K562 (cell line): ENCODE measurements at regions not wholly inside any gene's neighbourhood (a gene's known extent, or its start where the extent isn't known, plus 50 kb on each side); places are given as distances from the start of the nearest gene placed in this dataset.
A peak's percentile ranks its signal among the peaks of the same experiment; 100 is the strongest.

ENCODE experiments used
- ATAC-seq: fragments of 200-7000 bp; cut with Tn5 transposase; 3 replicates; pipeline ENCODE4 v1.9.1; 2020; ENCODE audit warnings: moderate library complexity
- BruUV-seq: library from RNA; stranded (reverse); fragments of 400-500 nt; replicated peaks from 2 replicates; lab custom pipeline; 2021; lab: Mats Ljungman, UMichigan
- CTCF ChIA-PET: fragments of 300-600 bp; formaldehyde crosslinking; extraction: SDS; loops from one replicate; lab custom pipeline; 2021; ENCODE audit warnings: low intra/inter-chr PET ratio; lab: Yijun Ruan, JAX
- POLR2A ChIA-PET: fragments of 300-600, 350-650 bp; sonication (Branson Sonifier 250); formaldehyde crosslinking; extraction: SDS; loops from one replicate; lab custom pipeline; 2021; ENCODE audit warnings: antibody characterized with exemption, inconsistent platforms; lab: Yijun Ruan, JAX
- DNase-seq, 4 experiments: peaks; one replicate each; pipeline versions ENCODE4 v3.0.0 to v3.0.0-alpha.2; 2011 to 2018; ENCODE audit warnings: low spot score in 3 of 4, mixed read lengths in 3 of 4; ENCODE audit errors: extremely low read depth in 1 of 4
- FAIRE-seq: peaks from 2 replicates; lab custom pipeline; 2011; peaks lifted over from hg19 to GRCh38; lab: Jason Lieb, UNC
- H2AFZ ChIP-seq: 2 replicates; pipeline ENCODE4 v1.6.0; 2011; ENCODE audit warnings: low read depth, low read length, control low read depth, inconsistent platforms
- H3K27ac ChIP-seq: fragments of 200-600 bp; 3 replicates; pipeline ENCODE4 v1.8.0; 2011; ENCODE audit warnings: low read depth, mild to moderate bottlenecking, control low read depth, inconsistent platforms, low read length, moderate library complexity, mixed read lengths; ENCODE audit errors: extremely low read depth
- H3K27me3 ChIP-seq, 2 experiments: fragments of 300-600 bp in 1 of 2; 2 replicates in 1 of 2; 3 replicates in 1 of 2; pipeline versions ENCODE4 v1.6.0 to v1.8.0; 2011; ENCODE audit warnings: inconsistent platforms in 2 of 2, low read length in 2 of 2, mild to moderate bottlenecking in 1 of 2, mixed read lengths in 1 of 2, moderate library complexity in 1 of 2; ENCODE audit not compliant: control insufficient read depth in 2 of 2, insufficient read depth in 2 of 2
- H3K36me3 ChIP-seq: fragments of 300-600 bp; 3 replicates; pipeline ENCODE4 v1.8.0; 2011; ENCODE audit warnings: mild to moderate bottlenecking, low read length, inconsistent platforms; ENCODE audit not compliant: control insufficient read depth, insufficient read depth
- H3K4me1 ChIP-seq, 2 experiments: fragments of 200-600 bp in 1 of 2; replicated peaks in 1 of 2; 2 replicates in 1 of 2; 3 replicates in 1 of 2; pipeline versions ENCODE4 v1.5.1 to v1.8.0; 2011; ENCODE audit warnings: inconsistent platforms in 2 of 2, low read length in 2 of 2, mild to moderate bottlenecking in 1 of 2, mixed read lengths in 1 of 2, moderate library complexity in 1 of 2; ENCODE audit not compliant: control insufficient read depth in 2 of 2, insufficient read depth in 2 of 2
- H3K4me2 ChIP-seq: 2 replicates; pipeline ENCODE4 v1.6.1; 2011; ENCODE audit warnings: low read length, control low read depth, inconsistent platforms, mixed read lengths; ENCODE audit not compliant: insufficient read depth
- H3K4me3 ChIP-seq: fragments of 200-600 bp; sonication (generic), shearing (Covaris generic); 2 replicates; pipeline ENCODE4 v1.5.1; 2016; ENCODE audit warnings: control low read depth, inconsistent platforms
- H3K79me2 ChIP-seq: fragments of 200-600 bp; 3 replicates; pipeline ENCODE4 v1.8.0; 2011; ENCODE audit warnings: low read length, inconsistent platforms; ENCODE audit not compliant: control insufficient read depth, insufficient read depth
- H3K9ac ChIP-seq, 2 experiments: 2 replicates each; pipeline versions ENCODE4 v1.6.0 to v1.6.1; 2011; ENCODE audit warnings: low read depth in 2 of 2, low read length in 2 of 2, control low read depth in 1 of 2, inconsistent platforms in 1 of 2, mild to moderate bottlenecking in 1 of 2, mixed read lengths in 1 of 2; ENCODE audit not compliant: insufficient read depth in 1 of 2
- H3K9me1 ChIP-seq: one replicate; pipeline ENCODE4 v1.6.0; 2011; ENCODE audit warnings: inconsistent platforms, mild to moderate bottlenecking, low read length, moderate library complexity; ENCODE audit not compliant: control insufficient read depth, insufficient read depth
- H3K9me3 ChIP-seq: replicated peaks from 2 replicates; pipeline ENCODE4 v1.5.1; 2011; ENCODE audit warnings: low read depth, low read length, inconsistent platforms; ENCODE audit not compliant: control insufficient read depth, insufficient read depth
- H4K20me1 ChIP-seq: replicated peaks from 2 replicates; pipeline ENCODE4 v1.6.1; 2011; ENCODE audit warnings: low read length, inconsistent platforms, mixed read lengths; ENCODE audit not compliant: control insufficient read depth, insufficient read depth
- BDP1 ChIP-seq: IDR thresholded peaks from 3 replicates; pipeline ENCODE4 v1.6.1; 2011; ENCODE audit not compliant: insufficient read length, insufficient read depth
- BRD4 ChIP-seq: fragments of 200-600 bp; sonication (generic); IDR thresholded peaks from 2 replicates; pipeline ENCODE4 v1.6.1; 2017; ENCODE audit warnings: inconsistent platforms
- DMBX1 ChIP-seq: fragments of 250-450 bp; sonication (Bioruptor Pico); IDR thresholded peaks from 2 replicates; pipeline ENCODE4 v1.8.0; 2022; ENCODE audit warnings: inconsistent platforms, mild to moderate bottlenecking, moderate library complexity, borderline replicate concordance
- ERF ChIP-seq: fragments of 450-650 bp; formaldehyde crosslinking; IDR thresholded peaks from 2 replicates; pipeline ENCODE4 v1.4.0; 2020; ENCODE audit warnings: mild to moderate bottlenecking, mixed read lengths
- JUN ChIP-seq, 2 experiments: sonication (generic) in 1 of 2; formaldehyde crosslinking in 1 of 2; IDR thresholded peaks; 2 replicates each; pipeline versions ENCODE4 v1.6.1 to v1.8.0; 2012 to 2022; ENCODE audit warnings: borderline replicate concordance in 2 of 2, mild to moderate bottlenecking in 2 of 2, improper control_type of control experiment in 1 of 2, low read depth in 1 of 2, low read length in 1 of 2, missing genetic modification reagents in 1 of 2
- MED1 ChIP-seq: sonication (generic); formaldehyde crosslinking; IDR thresholded peaks from 2 replicates; pipeline ENCODE4 v1.8.1; 2023; ENCODE audit warnings: missing genetic modification reagents, borderline replicate concordance
- MYC ChIP-seq, 2 experiments: fragments of 250-450 bp in 1 of 2; sonication (Bioruptor Pico) in 1 of 2; IDR thresholded peaks; 2 replicates each; pipeline versions ENCODE4 v1.5.1 to v1.6.1; 2012 to 2021; ENCODE audit warnings: low read depth in 2 of 2, borderline replicate concordance in 1 of 2, improper control_type of control experiment in 1 of 2, low read length in 1 of 2, mild to moderate bottlenecking in 1 of 2, moderate library complexity in 1 of 2
- POLR2A ChIP-seq: fragments of 450-650 bp; conservative IDR thresholded peaks from 2 replicates; pipeline ENCODE4 v1.6.1; 2016
- SMARCE1 ChIP-seq: fragments of 450-650 bp; IDR thresholded peaks from 2 replicates; pipeline ENCODE4 v1.7.1; 2016; ENCODE audit warnings: mild to moderate bottlenecking
- TAF7 ChIP-seq: fragments of 450-650 bp; IDR thresholded peaks from 2 replicates; pipeline ENCODE4 v1.6.1; 2016; ENCODE audit warnings: missing genetic modification characterization, missing compliant biosample characterization
- TAL1 ChIP-seq: fragments of 450-650 bp; IDR thresholded peaks from 2 replicates; pipeline ENCODE4 v1.6.1; 2016; ENCODE audit warnings: mild to moderate bottlenecking
- ZNF175 ChIP-seq: fragments of 200-800 bp; sonication (Bioruptor generic); IDR thresholded peaks from 2 replicates; pipeline ENCODE4 v1.6.1; 2016; ENCODE audit warnings: low read depth, mild to moderate bottlenecking, missing genetic modification characterization, missing compliant biosample characterization
- ZNF184 ChIP-seq: sonication (generic); formaldehyde crosslinking; IDR thresholded peaks from 2 replicates; pipeline ENCODE4 v1.5.0; 2020; ENCODE audit warnings: missing genetic modification reagents
- ZNF224 ChIP-seq: sonication (generic); formaldehyde crosslinking; IDR thresholded peaks from 2 replicates; pipeline ENCODE4 v1.8.0; 2022; ENCODE audit warnings: mild to moderate bottlenecking, missing genetic modification reagents
- ZNF347 ChIP-seq: fragments of 450-650 bp; formaldehyde crosslinking; IDR thresholded peaks from 2 replicates; pipeline ENCODE4 v1.4.0; 2020; ENCODE audit warnings: low read depth, mild to moderate bottlenecking, moderate library complexity
- WGBS: fragments of 100-300 bp; shearing (Covaris generic); methylation state at CpG from one replicate; pipeline ENCODE4 v1.1.6; 2016; ENCODE audit warnings: low coverage, mixed read lengths; ENCODE audit not compliant: insufficient coverage; ENCODE audit errors: missing lambda C conversion rate; 5-methylcytosine and 5-hydroxymethylcytosine counted together
- in situ Hi-C: fragments of 300-500 bp; cut with MboI; formaldehyde crosslinking; loops from 4 replicates; pipeline ENCODE4 v1.15.0; 2018; ENCODE audit warnings: inconsistent platforms, mixed read lengths
- intact Hi-C: fragments of 100-400 bp; cut with micrococcal nuclease; formaldehyde crosslinking; loops from 2 replicates; pipeline ENCODE4 v1.14.2; 2022
- TF ChIP-seq, protein P1 (sequence below): fragments of 450-650 bp; formaldehyde crosslinking; IDR thresholded peaks from 2 replicates; pipeline ENCODE4 v1.4.0; 2022; ENCODE audit warnings: mild to moderate bottlenecking, moderate library complexity

DNA sequence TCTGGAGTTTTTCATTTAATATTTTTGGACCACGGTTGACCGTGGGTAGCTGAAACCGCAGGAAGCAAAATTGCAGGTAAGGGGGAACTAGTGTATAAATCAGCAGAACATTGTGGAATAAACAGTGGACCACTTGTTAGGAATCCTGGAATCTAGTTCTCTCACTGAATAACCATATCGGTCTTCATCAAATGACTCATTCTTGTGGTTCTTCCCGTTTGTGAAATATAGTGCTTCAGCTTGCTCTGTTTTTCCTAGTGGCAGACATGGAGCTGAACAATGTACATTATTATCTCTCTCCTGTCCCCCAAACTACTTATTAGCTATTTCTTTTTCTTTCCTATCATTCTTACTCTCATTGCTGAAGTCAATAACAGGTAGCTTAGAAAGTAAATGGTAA lies 61.9 kb downstream of the HSPA13 start (continued):
- TF ChIP-seq MED1, result no peak
- peak; percentile 47; the same call in 1 of the 2 replicates for TF ChIP-seq SMARCE1
- no peak for TF ChIP-seq BDP1
- TF ChIP-seq ZNF175 (CRISPR knock-in tag), result no peak
- TF ChIP-seq TAL1, result no peak
- TF ChIP-seq TAF7 (tag), result no peak
- peak; percentile 56; the same call in 1 of the 2 replicates for TF ChIP-seq JUN (IDR thresholded peaks at IDR 0.05; ENCODE audit: borderline replicate concordance, low read depth, low read length)
- TF ChIP-seq JUN (CRISPR knock-in tag; IDR thresholded peaks at IDR 0.05; ENCODE audit: borderline replicate concordance), result no peak
- TF ChIP-seq DMBX1, result no peak

DNA sequence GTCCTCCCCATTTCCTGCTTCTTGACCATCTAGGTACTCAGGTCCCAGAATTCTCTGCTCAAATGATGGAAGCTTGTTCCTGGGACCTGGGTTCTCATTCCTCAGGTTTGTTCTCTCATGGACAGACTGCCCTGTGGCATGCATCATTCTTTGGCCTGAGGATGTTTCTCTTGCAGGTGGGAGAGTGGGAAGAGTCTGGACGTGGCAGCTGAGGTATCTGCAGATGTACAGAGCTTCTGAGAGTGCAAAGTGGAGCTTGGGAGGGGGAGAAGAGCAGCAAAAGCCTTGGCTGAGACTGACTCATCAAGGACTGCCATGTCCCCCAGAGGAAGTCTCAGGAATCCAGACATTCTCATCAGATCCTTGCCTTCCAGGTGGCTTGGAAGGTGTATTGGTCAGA lies 63.1 kb downstream of the HSPA13 start:
- FAIRE-seq, result no peak
- H3K9me1 ChIP-seq, result no peaks in the 10 kb centered on the region
- H3K79me2 ChIP-seq, result no peaks in the 10 kb centered on the region
- intact Hi-C loops, result no loop called here
- ATAC-seq, result no peak
- no peaks in the 10 kb centered on the region; a peak in 1 of 5 replicates for H3K27me3 ChIP-seq
- TF ChIP-seq ZNF347 (CRISPR knock-in tag) (no peak), ZNF184 (CRISPR knock-in tag) (no peak), BRD4 (no peak), ZNF224 (CRISPR knock-in tag) (no peak), POLR2A (no peak), ERF (CRISPR knock-in tag) (no peak), MYC (IDR thresholded peaks at IDR 0.05; ENCODE audit: low read depth, low read length) (no peak), MYC (CRISPR knock-in tag; IDR thresholded peaks at IDR 0.05; ENCODE audit: borderline replicate concordance, low read depth) (no peak)
- TF ChIP-seq, protein P1, sequence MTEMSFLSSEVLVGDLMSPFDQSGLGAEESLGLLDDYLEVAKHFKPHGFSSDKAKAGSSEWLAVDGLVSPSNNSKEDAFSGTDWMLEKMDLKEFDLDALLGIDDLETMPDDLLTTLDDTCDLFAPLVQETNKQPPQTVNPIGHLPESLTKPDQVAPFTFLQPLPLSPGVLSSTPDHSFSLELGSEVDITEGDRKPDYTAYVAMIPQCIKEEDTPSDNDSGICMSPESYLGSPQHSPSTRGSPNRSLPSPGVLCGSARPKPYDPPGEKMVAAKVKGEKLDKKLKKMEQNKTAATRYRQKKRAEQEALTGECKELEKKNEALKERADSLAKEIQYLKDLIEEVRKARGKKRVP, result no peak
- no peaks in the 10 kb centered on the region for H4K20me1 ChIP-seq
- no TSS peak for BruUV-seq
- H3K9me3 ChIP-seq, result no peaks in the 10 kb centered on the region
- ChIA-PET POLR2A (interaction anchor here (0.6 kb wide), 1 partner anchor 1441 kb away, joined by 3 read pairs; no protein-coding TSS in a partner anchor), CTCF (no interaction called here)
- DNase-seq, result no peak
- no peaks in the 10 kb centered on the region for H3K36me3 ChIP-seq
- no peak overlapping the region for H3K4me3 ChIP-seq
- 0% methylated on average over 1 of the region's 1 CpG for WGBS
- H3K27ac ChIP-seq, result no peak overlapping the region
- no peaks in the 10 kb centered on the region for H3K4me1 ChIP-seq
- H3K4me2 ChIP-seq, result no peak overlapping the region
- no peak overlapping the region for H2AFZ ChIP-seq
- H3K9ac ChIP-seq, result no peak overlapping the region
- in situ Hi-C loops, result no loop called here
